BLaER1 treated with 17β-estradiol and CSF1 and Interleukin-3, amounts not matched to agents 10 nM and 100 nM (cell line): ENCODE measurements at regions not wholly inside any gene's neighbourhood (a gene's known extent, or its start where the extent isn't known, plus 50 kb on each side); places are given as distances from the start of the nearest gene placed in this dataset.

Experiments used
- H3K27ac ChIP-seq, 11 experiments: shearing (Covaris generic); formaldehyde crosslinking; 2 replicates each; pipeline ENCODE4 v1.8.1; 2022
- H3K27me3 ChIP-seq, 11 experiments: shearing (Covaris generic); formaldehyde crosslinking; 2 replicates each; pipeline ENCODE4 v1.8.1; 2022
- H3K36me3 ChIP-seq, 11 experiments: shearing (Covaris generic); formaldehyde crosslinking; 2 replicates each; pipeline ENCODE4 v1.8.1; 2022
- H3K4me1 ChIP-seq, 10 experiments: shearing (Covaris generic); formaldehyde crosslinking; 2 replicates each; pipeline ENCODE4 v1.8.1; 2022
- H3K4me2 ChIP-seq, 11 experiments: shearing (Covaris generic); formaldehyde crosslinking; 2 replicates each; pipeline ENCODE4 v1.8.1; 2022
- H3K4me3 ChIP-seq, 10 experiments: shearing (Covaris generic); formaldehyde crosslinking; 2 replicates each; pipeline ENCODE4 v1.8.1; 2022
- H3K9ac ChIP-seq, 11 experiments: shearing (Covaris generic); formaldehyde crosslinking; 2 replicates each; pipeline ENCODE4 v1.8.1; 2022
- H3K9me3 ChIP-seq, 11 experiments: shearing (Covaris generic); formaldehyde crosslinking; replicated peaks in 1 of 11; 2 replicates each; pipeline ENCODE4 v1.8.1; 2022
- H4K20me1 ChIP-seq, 11 experiments: shearing (Covaris generic); formaldehyde crosslinking; 2 replicates each; pipeline ENCODE4 v1.8.1; 2022
- Cebpa-rat ChIP-seq, 11 experiments: shearing (Covaris generic); IDR thresholded peaks; 2 replicates each; pipeline ENCODE4 v1.8.1; 2022

GRCh38 chr6:137342607-137343190 is 123.5 kb upstream of the IFNGR1 start:
- H3K27ac ChIP-seq = peak overlapping the region in 9 of 11 experiments; percentile 13 to 67 (median 43); a peak in 18 of 22 replicates
- H4K20me1 ChIP-seq = no peaks in the 10 kb centered on the region
- peak overlapping the region; percentile 42 to 70 (median 60); a peak in 19 of 22 replicates for H3K9ac ChIP-seq
- TF ChIP-seq Cebpa-rat (IDR thresholded peaks at IDR 0.05) = no peak
- H3K9me3 ChIP-seq = no peaks in the 10 kb centered on the region
- H3K4me2 ChIP-seq = peak overlapping the region; percentile 70 to 93 (median 82)
- H3K27me3 ChIP-seq = no peaks in the 10 kb centered on the region
- H3K4me1 ChIP-seq = peaks cover 8 to 17% (median 15%) of the 10 kb centered on the region in 10 experiments
- peak overlapping the region; percentile 37 to 63 (median 42); a peak in 15 of 20 replicates for H3K4me3 ChIP-seq
- no peaks in the 10 kb centered on the region for H3K36me3 ChIP-seq

- Histone ChIP-seq H3K9ac (no peak overlapping the region), H3K4me3 (no peak overlapping the region), H3K9me3 (no peaks in the 10 kb centered on the region), H3K4me2 (peak overlapping the region; percentile 70 to 93 (median 82); a peak in 21 of 22 replicates), H3K27ac (no peak overlapping the region; a peak in 1 of 22 replicates), H3K4me1 (peaks cover 8 to 17% (median 15%) of the 10 kb centered on the region in 10 experiments), H4K20me1 (no peaks in the 10 kb centered on the region), H3K36me3 (no peaks in the 10 kb centered on the region), H3K27me3 (no peaks in the 10 kb centered on the region)
- TF ChIP-seq Cebpa-rat (IDR thresholded peaks at IDR 0.05) = no peak
Measured at GRCh38 chr6:137341681-137342195, 122.6 kb upstream of the IFNGR1 start.

DNA sequence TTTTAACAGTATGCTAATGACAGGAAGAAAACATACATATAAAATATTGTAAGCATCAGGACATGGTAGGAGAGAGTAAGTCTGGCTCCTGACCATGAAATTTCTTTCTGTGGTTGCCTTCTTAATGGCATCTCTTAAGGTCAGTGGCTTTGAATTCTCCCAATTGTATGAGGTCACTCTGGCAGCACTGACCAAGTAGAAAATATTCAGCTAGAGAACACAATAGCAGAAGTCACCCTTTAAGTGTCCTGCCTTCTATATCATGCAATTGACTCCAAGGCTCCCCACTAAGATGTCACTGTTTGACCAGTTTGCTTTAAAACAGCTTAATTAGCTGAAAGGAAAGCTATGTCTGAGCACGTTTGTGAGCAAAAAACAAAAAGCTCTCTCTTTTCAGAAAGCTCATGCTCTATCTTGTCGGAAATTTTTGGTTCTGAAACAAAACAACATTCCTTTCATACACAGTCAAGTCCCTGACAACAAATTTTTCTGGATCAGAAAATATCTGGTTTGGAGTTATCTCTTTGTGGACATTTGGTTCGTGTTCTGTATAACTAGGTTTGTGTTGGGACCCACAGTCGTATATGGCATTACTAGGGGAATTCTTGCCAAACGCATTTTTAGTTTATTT is 120.9 kb upstream of the IFNGR1 start:
- no peaks in the 10 kb centered on the region for H3K36me3 ChIP-seq
- TF ChIP-seq Cebpa-rat (IDR thresholded peaks at IDR 0.05) = no peak
- H3K9me3 ChIP-seq = no peaks in the 10 kb centered on the region
- H3K4me2 ChIP-seq = no peak overlapping the region
- no peaks in the 10 kb centered on the region for H4K20me1 ChIP-seq
- no peak overlapping the region for H3K27ac ChIP-seq
- H3K4me3 ChIP-seq = no peak overlapping the region
- H3K27me3 ChIP-seq = no peaks in the 10 kb centered on the region
- no peak overlapping the region for H3K9ac ChIP-seq
- peaks cover 8 to 17% (median 15%) of the 10 kb centered on the region in 10 experiments for H3K4me1 ChIP-seq

GRCh38 chr6:137334884-137335283 is 115.7 kb upstream of the IFNGR1 start:
- Histone ChIP-seq H3K27me3 (no peaks in the 10 kb centered on the region), H3K4me1 (no peaks in the 10 kb centered on the region), H3K9ac (no peak overlapping the region), H3K36me3 (no peaks in the 10 kb centered on the region), H3K4me3 (no peak overlapping the region), H3K9me3 (no peaks in the 10 kb centered on the region), H3K4me2 (no peak overlapping the region), H3K27ac (no peak overlapping the region), H4K20me1 (no peaks in the 10 kb centered on the region)
- TF ChIP-seq Cebpa-rat (IDR thresholded peaks at IDR 0.05) = no peak

GRCh38 chr6:137334094-137334493 is 114.9 kb upstream of the IFNGR1 start:
- Histone ChIP-seq H3K27ac (no peak overlapping the region), H3K4me3 (no peak overlapping the region), H4K20me1 (no peaks in the 10 kb centered on the region), H3K27me3 (no peaks in the 10 kb centered on the region), H3K9me3 (no peaks in the 10 kb centered on the region), H3K4me1 (no peaks in the 10 kb centered on the region), H3K4me2 (no peak overlapping the region), H3K9ac (no peak overlapping the region), H3K36me3 (no peaks in the 10 kb centered on the region)
- TF ChIP-seq Cebpa-rat (IDR thresholded peaks at IDR 0.05) = no peak

DNA sequence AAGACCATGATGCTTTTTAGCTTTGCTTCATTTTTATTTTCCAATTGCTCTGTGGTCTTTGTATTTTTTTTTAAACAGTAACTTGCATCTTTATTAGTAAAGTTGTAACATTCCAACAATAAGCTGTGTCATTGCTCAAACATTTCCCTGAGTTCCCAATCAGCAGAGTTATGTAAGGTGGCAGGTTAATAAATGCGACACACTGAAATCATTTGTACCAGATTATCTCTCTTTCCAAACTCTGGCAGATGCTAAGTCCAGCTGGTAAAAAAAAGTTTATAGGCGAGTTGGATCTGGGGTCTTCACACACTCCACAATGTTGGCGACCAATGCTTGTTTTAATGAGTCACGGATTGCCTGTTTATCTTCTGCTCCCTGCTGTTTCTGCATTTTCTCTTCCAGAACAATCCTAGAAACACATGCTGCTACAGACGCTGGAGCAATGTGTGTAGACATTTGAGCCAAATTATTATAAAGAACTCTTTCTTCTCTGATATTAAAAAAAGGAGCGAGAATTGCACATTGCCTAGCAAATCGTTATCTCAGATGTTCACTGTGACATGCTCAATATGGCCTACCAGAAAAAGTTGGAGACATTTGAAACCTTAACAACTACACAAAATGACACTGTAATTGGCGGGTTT is 113.6 kb upstream of the IFNGR1 start:
- Histone ChIP-seq H3K4me3 (no peak overlapping the region), H3K4me2 (no peak overlapping the region), H3K9ac (no peak overlapping the region), H3K27ac (no peak overlapping the region), H4K20me1 (no peaks in the 10 kb centered on the region), H3K36me3 (no peaks in the 10 kb centered on the region), H3K27me3 (no peaks in the 10 kb centered on the region), H3K9me3 (no peaks in the 10 kb centered on the region), H3K4me1 (no peaks in the 10 kb centered on the region)
- TF ChIP-seq Cebpa-rat (IDR thresholded peaks at IDR 0.05) = no peak

DNA sequence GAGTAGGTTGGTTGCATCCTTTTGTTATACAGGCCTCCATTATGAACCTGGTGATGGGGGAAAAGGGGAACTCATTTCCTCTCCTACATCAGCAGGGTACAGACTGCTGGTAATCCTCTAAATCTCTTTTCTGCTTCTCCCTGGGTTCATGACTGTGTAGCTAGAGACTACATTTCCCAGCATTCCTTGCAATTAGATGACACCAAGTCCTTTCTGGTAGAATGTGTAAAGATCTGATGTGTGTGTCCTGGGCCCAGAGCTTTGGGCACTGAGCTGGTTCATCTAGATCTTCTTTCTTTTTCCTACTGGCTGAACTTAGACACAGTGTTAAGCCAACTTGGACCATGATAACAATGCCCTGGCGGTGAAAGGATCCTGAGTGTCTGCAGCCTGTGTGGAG is 104.7 kb upstream of the IFNGR1 start:
- H3K27me3 ChIP-seq = no peaks in the 10 kb centered on the region
- no peak for TF ChIP-seq Cebpa-rat (IDR thresholded peaks at IDR 0.05)
- no peak overlapping the region for H3K4me3 ChIP-seq
- no peak overlapping the region for H3K27ac ChIP-seq
- no peaks in the 10 kb centered on the region for H3K36me3 ChIP-seq
- H3K9ac ChIP-seq = no peak overlapping the region
- no peaks in the 10 kb centered on the region for H3K9me3 ChIP-seq
- H3K4me2 ChIP-seq = no peak overlapping the region
- H3K4me1 ChIP-seq = peaks cover 0 to 12% (median 8%) of the 10 kb centered on the region in 10 experiments; a peak in 14 of 20 replicates
- no peaks in the 10 kb centered on the region for H4K20me1 ChIP-seq

DNA sequence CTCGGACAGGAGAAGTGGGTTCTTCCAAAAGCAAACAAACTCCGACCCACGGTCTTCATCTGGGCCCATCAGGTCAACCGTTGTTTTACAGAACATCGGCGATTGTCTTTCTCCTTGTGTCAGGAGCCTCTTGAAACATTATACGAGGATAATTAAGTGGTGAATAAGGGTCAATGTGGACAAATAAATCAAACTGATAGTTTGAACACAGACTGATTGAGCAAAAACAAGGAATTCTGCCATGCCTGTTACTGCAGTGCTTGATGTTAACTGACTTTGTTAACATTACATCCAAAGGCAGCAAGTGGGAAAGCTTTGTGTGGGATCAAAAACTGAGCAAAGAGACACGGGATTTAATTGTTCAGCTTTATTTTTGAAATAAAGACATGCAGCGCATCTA is 101.1 kb upstream of the IFNGR1 start:
- H3K9me3 ChIP-seq = no peaks in the 10 kb centered on the region
- no peak overlapping the region for H3K4me2 ChIP-seq
- H3K27ac ChIP-seq = no peak overlapping the region
- no peaks in the 10 kb centered on the region for H4K20me1 ChIP-seq
- no peak overlapping the region for H3K9ac ChIP-seq
- H3K36me3 ChIP-seq = no peaks in the 10 kb centered on the region
- H3K4me3 ChIP-seq = no peak overlapping the region
- no peak for TF ChIP-seq Cebpa-rat (IDR thresholded peaks at IDR 0.05)
- H3K27me3 ChIP-seq = no peaks in the 10 kb centered on the region
- peaks cover 4 to 12% (median 9%) of the 10 kb centered on the region in 10 experiments for H3K4me1 ChIP-seq

DNA sequence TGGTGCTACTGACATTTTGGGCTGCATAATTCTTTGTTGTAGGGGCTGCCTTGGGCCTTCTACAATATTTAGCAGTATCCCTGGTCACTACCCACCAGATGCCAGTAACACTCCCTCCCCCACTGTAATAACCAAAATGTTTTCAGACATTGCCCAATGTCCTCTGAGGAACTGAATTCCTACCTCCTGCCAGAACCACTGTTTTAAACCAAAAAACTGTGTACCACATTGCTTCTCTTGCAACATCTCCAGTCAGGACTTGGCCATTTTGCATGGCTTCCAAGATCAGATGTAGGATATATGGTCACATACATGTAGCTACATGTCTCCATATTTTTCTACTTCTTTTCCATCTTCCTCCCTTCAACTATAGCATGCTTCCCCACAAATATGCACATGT is 97.4 kb upstream of the IFNGR1 start:
- Histone ChIP-seq H3K9ac (no peak overlapping the region), H3K27ac (no peak overlapping the region), H3K4me2 (no peak overlapping the region), H3K4me3 (no peak overlapping the region), H3K27me3 (no peaks in the 10 kb centered on the region), H3K36me3 (no peaks in the 10 kb centered on the region), H3K9me3 (no peaks in the 10 kb centered on the region), H4K20me1 (no peaks in the 10 kb centered on the region), H3K4me1 (peaks cover 16 to 40% (median 24%) of the 10 kb centered on the region in 10 experiments)
- no peak for TF ChIP-seq Cebpa-rat (IDR thresholded peaks at IDR 0.05)
